ENCODE measurements at regions not wholly inside any gene's neighbourhood (a gene's known extent, or its start where the extent isn't known, plus 50 kb on each side); places are given as distances from the start of the nearest gene placed in this dataset.

GRCh38 chr15:96716075-96716474, 385.6 kb downstream of the NR2F2 start:
- dilution Hi-C loops (cut with MboI; ENCODE audit: extremely low pct_ligation_motif_present, low sequenced_read_pairs) = no loop called here
- no TSS peak for BruUV-seq (replicated peaks)
- FAIRE-seq = no peak

GRCh38 chr15:96716478-96716877, 386.0 kb downstream of the NR2F2 start:
- no peak for FAIRE-seq
- no peak overlapping the region for H3K27ac ChIP-seq (ENCODE audit: insufficient read depth, low read depth, low read length)
- peaks cover 0 to 3% of the 10 kb centered on the region in 2 experiments for H3K27me3 ChIP-seq (ENCODE audit: control insufficient read depth in 2 of 2, insufficient read depth in 2 of 2, low read length in 2 of 2)
- BruUV-seq (replicated peaks) = no TSS peak
- TF ChIP-seq JUN (IDR thresholded peaks at IDR 0.05; ENCODE audit: borderline replicate concordance, insufficient read depth, insufficient read length, low read depth) = no peak
- no peak for TF ChIP-seq POLR2A (IDR thresholded peaks at IDR 0.05; ENCODE audit: low read depth, low read length)
- TF ChIP-seq EZH2 (IDR thresholded peaks at IDR 0.05; ENCODE audit: borderline replicate concordance, low read depth, low read length, severe bottlenecking) = no peak
- no peak for TF ChIP-seq POLR2AphosphoS5 (IDR thresholded peaks at IDR 0.05; ENCODE audit: insufficient read depth, low read depth, low read length)
- TF ChIP-seq MAX (IDR thresholded peaks at IDR 0.05; ENCODE audit: insufficient read depth, insufficient read length) = no peak
- no peak for TF ChIP-seq GATA2 (IDR thresholded peaks at IDR 0.05; ENCODE audit: insufficient read depth, insufficient read length, low read depth, low read length)
- no peak for TF ChIP-seq CTCF (IDR thresholded peaks at IDR 0.05; ENCODE audit: extremely low read depth in 1 of 2, insufficient read depth in 1 of 2, low read depth in 1 of 2, low read length in 2 of 2)
- TF ChIP-seq MYC (IDR thresholded peaks at IDR 0.05; ENCODE audit: low read depth, low read length) = no peak
- no peak for TF ChIP-seq FOS (IDR thresholded peaks at IDR 0.05; ENCODE audit: borderline replicate concordance, insufficient read depth, low read length)
- no peaks in the 10 kb centered on the region for H3K79me2 ChIP-seq (ENCODE audit: control insufficient read depth, insufficient read depth, low read length)
- no peaks in the 10 kb centered on the region for H3K36me3 ChIP-seq (ENCODE audit: control insufficient read depth in 2 of 2, extremely low read depth in 1 of 2, insufficient read depth in 2 of 2, low read length in 2 of 2)
- H3K4me2 ChIP-seq (ENCODE audit: insufficient read depth, low read length) = no peak overlapping the region
- H3K9me3 ChIP-seq (replicated peaks; ENCODE audit: control insufficient read depth, insufficient read depth, low read length) = no peaks in the 10 kb centered on the region
- H3K9ac ChIP-seq (replicated peaks; ENCODE audit: extremely low read depth, insufficient read depth, low read length) = no peak overlapping the region
- dilution Hi-C loops (cut with MboI; ENCODE audit: extremely low pct_ligation_motif_present, low sequenced_read_pairs) = no loop called here
- POLR2A ChIA-PET = no interaction called here
- H4K20me1 ChIP-seq (replicated peaks; ENCODE audit: control insufficient read depth, extremely low read depth, insufficient read depth, low read length) = no peaks in the 10 kb centered on the region
- CTCF ChIA-PET = interaction anchor here (1.4 kb wide), 1 partner anchor 142 kb away, joined by 3 read pairs; no protein-coding TSS in a partner anchor
- no peak overlapping the region for H2AFZ ChIP-seq (ENCODE audit: low read depth, low read length)
- no peak overlapping the region for H3K4me3 ChIP-seq (replicated peaks in 1 of 3; ENCODE audit: insufficient read depth in 1 of 3, low read depth in 1 of 3, low read length in 3 of 3)
- intact Hi-C loops (cut with micrococcal nuclease) = no loop called here
- no peaks in the 10 kb centered on the region for H3K4me1 ChIP-seq (ENCODE audit: control insufficient read depth, extremely low read depth, insufficient read depth, low read length)
- H3K9me1 ChIP-seq (replicated peaks; ENCODE audit: control insufficient read depth, extremely low read depth, insufficient read depth, low read length) = no peaks in the 10 kb centered on the region
- no peak for DNase-seq (ENCODE audit: low read depth, low spot score)

More at GRCh38 chr15:96716075-96716474, 385.6 kb downstream of the NR2F2 start:
- Histone ChIP-seq H3K4me1 (ENCODE audit: control insufficient read depth, extremely low read depth, insufficient read depth, low read length) (no peaks in the 10 kb centered on the region), H3K9me1 (replicated peaks; ENCODE audit: control insufficient read depth, extremely low read depth, insufficient read depth, low read length) (no peaks in the 10 kb centered on the region), H3K9me3 (replicated peaks; ENCODE audit: control insufficient read depth, insufficient read depth, low read length) (no peaks in the 10 kb centered on the region), H3K9ac (replicated peaks; ENCODE audit: extremely low read depth, insufficient read depth, low read length) (no peak overlapping the region), H2AFZ (ENCODE audit: low read depth, low read length) (no peak overlapping the region), H3K79me2 (ENCODE audit: control insufficient read depth, insufficient read depth, low read length) (no peaks in the 10 kb centered on the region), H3K4me3 (replicated peaks in 1 of 3; ENCODE audit: insufficient read depth in 1 of 3, low read depth in 1 of 3, low read length in 3 of 3) (no peak overlapping the region), H3K4me2 (ENCODE audit: insufficient read depth, low read length) (no peak overlapping the region), H3K36me3 (ENCODE audit: control insufficient read depth in 2 of 2, extremely low read depth in 1 of 2, insufficient read depth in 2 of 2, low read length in 2 of 2) (no peaks in the 10 kb centered on the region), H3K27me3 (ENCODE audit: control insufficient read depth in 2 of 2, insufficient read depth in 2 of 2, low read length in 2 of 2) (peaks cover 0 to 3% of the 10 kb centered on the region in 2 experiments), H3K27ac (ENCODE audit: insufficient read depth, low read depth, low read length) (no peak overlapping the region), H4K20me1 (replicated peaks; ENCODE audit: control insufficient read depth, extremely low read depth, insufficient read depth, low read length) (no peaks in the 10 kb centered on the region)
- ChIA-PET CTCF (interaction anchor here (1.3 to 1.4 kb wide), 2 partner anchors 12 to 142 kb away, joined by 3 read pairs; no protein-coding TSS in a partner anchor), POLR2A (no interaction called here)
- intact Hi-C loops (cut with micrococcal nuclease) = no loop called here
- no peak for DNase-seq (ENCODE audit: low read depth, low spot score)
- TF ChIP-seq MYC (IDR thresholded peaks at IDR 0.05; ENCODE audit: low read depth, low read length) (no peak), FOS (IDR thresholded peaks at IDR 0.05; ENCODE audit: borderline replicate concordance, insufficient read depth, low read length) (no peak), MAX (IDR thresholded peaks at IDR 0.05; ENCODE audit: insufficient read depth, insufficient read length) (no peak)

All from endothelial cell of umbilical vein (primary cell).